ENCODE measurements at regions not wholly inside any gene's neighbourhood (a gene's known extent, or its start where the extent isn't known, plus 50 kb on each side); places are given as distances from the start of the nearest gene placed in this dataset.

DNA sequence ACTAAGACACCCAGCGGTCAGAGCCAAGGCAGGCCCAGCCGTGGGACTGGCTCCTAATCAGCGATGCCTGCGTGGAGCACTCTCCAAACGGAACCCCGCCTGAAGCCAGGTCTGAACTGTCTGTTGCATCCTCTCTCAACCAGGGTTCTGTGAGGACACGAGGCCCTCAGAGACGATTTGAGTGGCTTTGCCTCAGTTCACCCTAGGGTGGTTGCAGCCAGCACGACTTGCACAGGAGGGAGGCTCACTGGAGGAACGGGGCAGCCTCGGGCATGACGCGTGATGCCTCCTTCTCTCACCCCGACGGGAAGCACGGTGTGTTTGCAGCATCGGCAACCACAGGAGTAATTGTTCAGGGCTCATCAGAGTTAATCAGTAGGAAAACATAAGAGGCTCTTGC, 336.4 kb downstream of the EIPR1 start:
- no peak for TF ChIP-seq EZH2 (IDR thresholded peaks at IDR 0.05; ENCODE audit: low read depth, low read length, severe bottlenecking)
- no peak for TF ChIP-seq TAF1 (IDR thresholded peaks at IDR 0.05; ENCODE audit: low read depth, low read length)
- TF ChIP-seq, protein P1, sequence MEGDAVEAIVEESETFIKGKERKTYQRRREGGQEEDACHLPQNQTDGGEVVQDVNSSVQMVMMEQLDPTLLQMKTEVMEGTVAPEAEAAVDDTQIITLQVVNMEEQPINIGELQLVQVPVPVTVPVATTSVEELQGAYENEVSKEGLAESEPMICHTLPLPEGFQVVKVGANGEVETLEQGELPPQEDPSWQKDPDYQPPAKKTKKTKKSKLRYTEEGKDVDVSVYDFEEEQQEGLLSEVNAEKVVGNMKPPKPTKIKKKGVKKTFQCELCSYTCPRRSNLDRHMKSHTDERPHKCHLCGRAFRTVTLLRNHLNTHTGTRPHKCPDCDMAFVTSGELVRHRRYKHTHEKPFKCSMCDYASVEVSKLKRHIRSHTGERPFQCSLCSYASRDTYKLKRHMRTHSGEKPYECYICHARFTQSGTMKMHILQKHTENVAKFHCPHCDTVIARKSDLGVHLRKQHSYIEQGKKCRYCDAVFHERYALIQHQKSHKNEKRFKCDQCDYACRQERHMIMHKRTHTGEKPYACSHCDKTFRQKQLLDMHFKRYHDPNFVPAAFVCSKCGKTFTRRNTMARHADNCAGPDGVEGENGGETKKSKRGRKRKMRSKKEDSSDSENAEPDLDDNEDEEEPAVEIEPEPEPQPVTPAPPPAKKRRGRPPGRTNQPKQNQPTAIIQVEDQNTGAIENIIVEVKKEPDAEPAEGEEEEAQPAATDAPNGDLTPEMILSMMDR (IDR thresholded peaks at IDR 0.05; ENCODE audit: control extremely low read depth in 1 of 3, insufficient read depth in 1 of 3, low read depth in 1 of 3, low read length in 3 of 3), result no peak
- no peak for TF ChIP-seq POLR2A (IDR thresholded peaks at IDR 0.05; ENCODE audit: control extremely low read depth in 1 of 2, low read depth in 2 of 2, low read length in 2 of 2)
- TF ChIP-seq RXRA (IDR thresholded peaks at IDR 0.05; ENCODE audit: insufficient read depth, low read depth, low read length), result no peak
- no peak for TF ChIP-seq GTF2F1 (IDR thresholded peaks at IDR 0.05; ENCODE audit: borderline replicate concordance, low read depth, low read length)
- TF ChIP-seq CBX5 (IDR thresholded peaks at IDR 0.05; ENCODE audit: low read depth, low read length), result no peak
- no peak for TF ChIP-seq CBX8 (IDR thresholded peaks at IDR 0.05; ENCODE audit: borderline replicate concordance, low read depth, low read length)
- no peak for TF ChIP-seq SIN3A (conservative IDR thresholded peaks at IDR 0.05 in 1 of 2, IDR thresholded peaks at IDR 0.05 in 1 of 2; ENCODE audit: low read depth in 1 of 2, low read length in 2 of 2)
- TF ChIP-seq BRCA1 (IDR thresholded peaks at IDR 0.05; ENCODE audit: low read depth, low read length), result no peak
- TF ChIP-seq CREB1 (IDR thresholded peaks at IDR 0.05), result no peak
- no peak for TF ChIP-seq FOSL1 (IDR thresholded peaks at IDR 0.05; ENCODE audit: insufficient read depth, low read depth, low read length)

All from H1 (cell line).